NCI-H2081 treated with DMSO at 0.1 percent for 48 hours (cell line): ENCODE measurements at regions not wholly inside any gene's neighbourhood (a gene's known extent, or its start where the extent isn't known, plus 50 kb on each side); places are given as distances from the start of the nearest gene placed in this dataset.

Source experiments
- DNase-seq: peaks from one replicate; lab custom pipeline; 2025; lab: John Stamatoyannopoulos, UW

DNA sequence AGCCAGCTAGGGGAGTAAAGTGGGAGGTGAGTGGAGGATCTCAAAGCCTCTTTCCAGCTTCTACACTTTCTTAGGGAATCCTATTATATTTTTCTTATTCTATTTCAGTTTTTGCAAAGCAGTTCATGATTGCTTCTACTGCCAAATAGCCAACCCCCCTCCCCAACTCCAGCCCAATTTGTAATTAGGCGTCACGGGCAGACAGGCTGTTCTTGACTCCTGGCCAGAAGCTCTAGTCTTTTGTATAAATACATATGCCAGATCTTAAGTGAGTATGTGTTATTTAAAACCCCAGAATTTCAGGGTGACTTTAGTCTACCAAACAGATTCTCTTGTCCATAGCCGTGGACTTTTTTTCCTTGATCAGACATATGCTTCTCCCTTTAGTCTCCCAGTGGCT lies 255.2 kb downstream of the BUB3 start:
- no peak for DNase-seq

DNA sequence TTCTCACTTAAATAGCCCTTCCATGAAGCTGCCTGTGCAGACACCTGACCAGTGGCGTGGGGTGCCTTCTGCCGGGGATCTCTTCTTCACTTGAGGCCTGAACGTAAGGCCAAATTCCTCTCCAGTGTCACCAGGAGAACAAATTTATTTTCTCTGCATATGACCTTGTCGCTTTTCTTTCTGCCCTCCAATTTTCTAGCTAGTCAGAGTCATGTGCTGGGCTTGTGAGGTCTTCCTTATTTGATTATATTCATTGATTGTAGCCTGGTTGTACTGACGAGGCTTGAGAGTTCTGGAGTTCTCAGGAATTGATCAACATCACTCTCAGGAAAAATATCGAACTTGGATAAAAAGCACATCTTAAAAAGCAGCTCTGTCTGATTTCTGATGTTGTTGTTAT lies 255.7 kb downstream of the BUB3 start:
- no peak for DNase-seq

DNA sequence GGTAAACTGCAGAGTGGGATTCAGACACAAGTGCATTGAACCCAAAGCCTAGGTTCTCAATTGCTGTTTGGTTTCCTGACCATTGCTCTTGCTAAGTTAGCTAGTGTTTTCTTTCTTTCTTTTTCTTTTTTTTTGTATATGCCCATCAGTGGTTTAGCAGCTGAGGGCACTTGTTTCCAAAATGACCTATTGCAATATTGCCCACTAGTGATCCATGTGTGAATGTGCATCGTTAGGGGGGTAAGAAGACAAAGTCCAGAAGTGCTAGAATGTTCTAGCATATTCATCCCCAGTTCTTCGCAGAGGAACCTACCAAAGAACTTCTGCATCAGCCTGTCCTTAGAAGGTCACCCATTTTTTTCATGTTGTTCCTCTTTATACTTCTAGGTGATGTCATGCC lies 252.8 kb upstream of the GPR26 start:
- no peak for DNase-seq

- no peak for DNase-seq
These were observed 250.6 kb upstream of the GPR26 start for GRCh38 chr10:123415523-123415922.

GRCh38 chr10:123417414-123417813 lies 248.7 kb upstream of the GPR26 start:
- DNase-seq: no peak

DNA sequence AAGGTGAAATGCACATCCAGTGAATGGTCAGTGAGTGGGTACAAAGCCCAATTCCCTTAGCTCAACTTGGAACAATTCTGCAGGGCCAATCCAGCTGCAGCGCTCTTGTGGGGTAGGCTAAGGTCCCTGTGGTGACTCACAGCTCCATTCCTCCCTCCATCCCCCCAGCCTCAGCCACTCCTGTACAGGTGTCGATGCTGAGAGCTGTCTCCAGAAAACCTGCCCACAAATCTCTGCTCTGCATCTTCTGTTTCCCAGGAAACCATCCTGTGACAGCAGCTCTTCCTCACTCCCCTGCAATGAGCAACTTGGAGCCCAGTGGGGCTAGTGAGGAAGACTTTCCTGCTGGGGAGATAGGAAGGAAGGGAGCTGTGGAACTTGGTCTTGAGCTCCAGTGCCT lies 244.7 kb upstream of the GPR26 start:
- DNase-seq: no peak

DNA sequence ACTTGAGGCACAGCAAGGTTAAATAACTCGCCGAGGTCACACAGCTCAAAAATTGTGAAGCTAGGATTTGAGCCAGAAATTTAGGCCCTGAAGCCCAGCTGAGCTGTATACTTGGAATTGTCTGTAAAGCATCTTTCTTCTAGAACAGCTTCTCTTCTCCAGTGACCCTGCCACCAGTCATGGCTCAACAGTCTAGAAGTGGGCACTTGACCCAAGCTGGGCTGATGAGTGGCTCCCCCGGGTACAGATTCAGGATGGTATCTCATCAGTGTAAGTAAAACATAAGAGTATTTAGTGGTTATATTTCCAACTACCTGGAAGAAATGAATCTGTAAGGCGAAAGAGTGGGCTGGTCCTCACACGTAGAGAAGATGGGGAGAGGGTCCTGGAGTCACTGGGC lies 243.9 kb upstream of the GPR26 start:
- no peak for DNase-seq

GRCh38 chr10:123424537-123424936 lies 241.6 kb upstream of the GPR26 start:
- DNase-seq: no peak

- no peak for DNase-seq
These were observed 240.5 kb upstream of the GPR26 start for GRCh38 chr10:123425680-123426079.

DNA sequence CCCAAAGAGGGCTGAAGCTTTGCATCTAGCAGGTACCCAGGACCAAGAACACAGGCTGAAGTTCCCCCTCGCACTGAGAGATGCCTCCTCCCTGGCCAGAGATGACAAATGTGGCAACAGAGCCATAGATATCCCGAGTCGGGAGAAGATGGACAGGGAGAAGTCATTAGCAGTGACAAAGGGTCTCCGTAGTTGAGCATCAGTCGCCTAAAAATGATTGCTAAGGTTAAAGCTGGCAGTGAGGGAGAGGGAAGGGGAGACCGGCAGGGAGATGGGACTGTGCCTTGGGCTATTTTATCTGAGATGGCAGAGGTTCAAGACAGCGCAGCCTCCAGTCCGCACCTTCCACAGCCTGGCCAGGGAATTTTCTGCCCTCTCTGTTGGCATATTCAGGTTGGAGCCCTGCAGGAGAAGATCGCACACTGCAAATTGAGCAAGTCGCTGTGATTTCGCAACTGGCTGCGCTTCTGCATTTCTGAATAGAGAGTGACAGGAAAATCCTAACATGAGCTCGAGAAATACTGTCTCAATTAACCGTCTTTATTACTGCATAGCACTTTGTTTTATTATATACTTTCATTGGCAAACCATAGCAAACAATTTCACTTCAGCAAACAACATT lies 238.9 kb upstream of the GPR26 start:
- no peak for DNase-seq

DNA sequence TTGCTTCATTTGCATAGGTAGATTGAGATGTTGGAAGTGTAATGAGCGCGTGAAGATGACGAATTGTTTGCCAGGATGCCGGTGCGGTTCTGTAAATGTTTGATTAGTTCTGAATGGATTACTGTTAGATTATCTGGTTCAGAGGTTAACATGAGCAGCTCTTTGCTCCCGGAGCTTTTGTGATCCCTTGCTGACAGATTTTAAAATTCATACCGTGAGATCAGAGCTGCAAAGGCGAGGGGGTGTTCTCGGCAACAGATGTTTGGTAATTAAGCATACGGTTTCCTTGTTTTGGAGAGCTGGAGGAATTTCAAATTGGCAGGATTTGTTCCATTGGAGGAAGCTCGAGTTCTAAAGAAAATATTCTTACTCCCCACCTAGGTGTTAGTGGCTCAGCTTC lies 237.8 kb upstream of the GPR26 start:
- DNase-seq: no peak

GRCh38 chr10:123429706-123430221 lies 236.4 kb upstream of the GPR26 start:
- no peak for DNase-seq

- DNase-seq: no peak
These were observed 232.6 kb upstream of the GPR26 start for GRCh38 chr10:123433539-123433938.

DNA sequence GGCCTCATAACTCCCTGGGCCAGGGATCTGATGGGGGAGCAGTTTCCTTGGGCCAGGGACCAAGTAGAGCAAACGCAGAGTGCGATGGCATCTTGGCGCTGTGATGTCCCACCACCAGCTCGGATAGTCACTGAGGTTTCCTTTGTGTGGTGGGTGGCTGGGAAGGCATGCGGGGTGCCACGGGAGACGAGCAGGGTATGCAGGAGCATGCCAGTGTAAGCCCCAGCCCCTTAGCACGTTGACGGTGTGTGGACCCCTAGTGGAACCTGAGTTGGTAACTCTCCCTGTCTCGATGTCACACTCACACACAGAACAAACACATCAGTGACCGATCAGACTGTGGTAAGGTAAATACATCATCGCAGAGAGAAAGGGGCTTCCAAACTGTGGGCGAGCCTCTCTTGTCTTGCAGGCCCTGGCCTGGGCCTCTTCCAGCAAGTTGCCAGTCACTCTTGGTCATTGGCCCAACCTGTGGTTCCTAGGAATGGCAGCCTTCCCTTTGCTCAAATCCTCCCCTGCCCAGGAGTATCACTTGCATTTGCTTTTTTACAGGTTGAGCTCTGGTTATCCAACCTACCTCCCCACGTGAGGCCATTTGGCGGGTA lies 231.6 kb upstream of the GPR26 start:
- DNase-seq: no peak

- DNase-seq: no peak
These were observed 223.3 kb upstream of the GPR26 start for GRCh38 chr10:123442901-123443300.

- DNase-seq: no peak
These were observed 222.2 kb upstream of the GPR26 start for GRCh38 chr10:123443924-123444323.

GRCh38 chr10:123445261-123445775 lies 220.8 kb upstream of the GPR26 start:
- DNase-seq: no peak

DNA sequence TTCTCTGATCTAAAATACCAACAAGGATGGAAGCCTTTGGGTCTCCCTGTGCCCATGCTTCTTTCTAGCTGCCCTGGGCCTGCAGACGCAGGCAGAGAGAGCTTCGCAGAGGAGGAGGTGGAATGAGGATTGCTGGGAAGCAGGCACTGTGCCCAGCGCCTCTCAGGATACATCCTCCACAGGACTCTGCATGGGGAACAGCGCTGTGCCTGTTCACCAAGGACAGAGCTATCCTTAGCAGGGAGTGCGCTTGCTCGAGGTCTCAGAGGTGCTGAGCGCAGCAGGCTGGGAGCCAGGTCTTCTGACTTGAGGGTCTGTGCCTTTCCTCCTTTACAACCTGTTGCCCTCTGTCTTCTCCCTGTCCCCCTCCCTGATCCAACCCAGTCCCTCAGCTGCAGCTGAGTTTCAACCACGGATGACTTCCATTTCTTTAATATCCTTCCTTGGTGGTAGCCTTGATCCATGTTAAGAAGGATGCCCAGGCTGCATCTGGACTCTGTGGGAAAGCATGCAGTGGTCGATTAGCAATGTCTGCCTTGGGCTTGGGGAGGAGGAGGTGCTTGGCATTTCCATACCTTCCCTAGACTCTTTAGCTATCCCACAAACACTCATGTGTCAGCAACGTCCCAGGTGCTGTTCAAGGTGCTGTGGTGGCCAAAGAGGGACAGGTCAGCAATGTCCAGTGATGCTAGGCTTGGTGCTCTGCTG lies 219.6 kb upstream of the GPR26 start:
- no peak for DNase-seq

GRCh38 chr10:123449234-123449962 lies 216.8 kb upstream of the GPR26 start:
- DNase-seq: no peak

- DNase-seq: no peak
These were observed 215.1 kb upstream of the GPR26 start for GRCh38 chr10:123450956-123451605.

DNA sequence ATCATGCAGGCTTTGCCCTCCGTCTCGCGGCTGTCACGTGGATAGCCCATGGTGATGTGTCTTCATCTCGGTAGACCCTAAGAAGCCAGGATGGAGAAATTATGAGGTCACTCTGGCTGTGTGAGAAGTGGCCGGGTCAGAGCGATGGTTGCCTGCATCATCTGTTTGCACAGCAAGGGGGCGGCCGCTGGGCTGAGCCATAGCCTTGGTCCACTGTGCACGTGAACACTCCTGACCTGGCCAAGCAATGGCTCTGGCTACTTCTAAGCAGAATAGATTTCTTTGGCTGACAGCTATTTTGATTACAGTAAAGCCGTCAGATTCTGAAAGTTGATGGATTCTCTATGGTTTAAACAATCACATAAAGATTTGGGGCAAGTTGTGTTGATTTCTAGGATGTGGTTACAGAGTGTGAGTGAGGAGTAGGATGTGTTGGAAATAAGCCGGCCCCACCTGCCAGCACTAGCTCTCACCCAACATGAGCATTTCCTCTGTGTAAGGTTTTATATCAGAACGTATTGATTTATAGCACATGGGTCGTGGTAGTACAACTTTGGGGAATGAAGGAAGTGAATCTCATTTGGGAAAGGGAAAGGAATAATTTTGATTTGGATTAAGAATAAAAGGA lies 214.4 kb upstream of the GPR26 start:
- DNase-seq: no peak
